GM23248 (cell line): ENCODE measurements at regions not wholly inside any gene's neighbourhood (a gene's known extent, or its start where the extent isn't known, plus 50 kb on each side); places are given as distances from the start of the nearest gene placed in this dataset.
"Not testable (repeated sequence)": the region's sequence is repeated elsewhere in the genome, so short reads cannot be mapped to it uniquely, and the experiment has no call there.

Experiments
- DNase-seq: peaks from one replicate; pipeline ENCODE4 v3.0.0-alpha.2; 2015
- H2AFZ ChIP-seq: fragments of 200-600 bp; sonication (generic); 2 replicates; pipeline ENCODE4 v1.6.1; 2016; ENCODE audit warnings: antibody characterized with exemption
- H3F3A ChIP-seq: fragments of 200-600 bp; sonication (generic); 2 replicates; pipeline ENCODE4 v1.6.1; 2016; ENCODE audit warnings: mild to moderate bottlenecking, antibody characterized with exemption, mixed run types; ENCODE audit not compliant: insufficient read depth
- H3K27ac ChIP-seq: fragments of 200-600 bp; sonication (generic); 2 replicates; pipeline ENCODE4 v1.5.1; 2016; ENCODE audit warnings: mild to moderate bottlenecking
- H3K27me3 ChIP-seq: fragments of 200-600 bp; sonication (generic); replicated peaks from 2 replicates; pipeline ENCODE4 v1.6.1; 2016; ENCODE audit warnings: mild to moderate bottlenecking; ENCODE audit not compliant: insufficient read depth
- H3K36me3 ChIP-seq: fragments of 200-600 bp; sonication (generic); 2 replicates; pipeline ENCODE4 v1.6.1; 2016; ENCODE audit warnings: low read depth, mild to moderate bottlenecking
- H3K4me1 ChIP-seq: fragments of 200-600 bp; sonication (generic); 2 replicates; pipeline ENCODE4 v1.6.1; 2016; ENCODE audit warnings: mild to moderate bottlenecking; ENCODE audit not compliant: insufficient read depth
- H3K4me2 ChIP-seq: fragments of 200-600 bp; sonication (generic); one replicate; pipeline ENCODE4 v1.6.1; 2016; ENCODE audit warnings: mild to moderate bottlenecking; ENCODE audit not compliant: unreplicated experiment
- H3K4me3 ChIP-seq: fragments of 200-600 bp; sonication (generic); 2 replicates; pipeline ENCODE4 v1.5.1; 2016; ENCODE audit warnings: mild to moderate bottlenecking
- H3K79me2 ChIP-seq: fragments of 200-600 bp; sonication (generic); 2 replicates; pipeline ENCODE4 v1.6.1; 2016; ENCODE audit warnings: mild to moderate bottlenecking; ENCODE audit not compliant: insufficient read depth
- H3K9ac ChIP-seq: fragments of 200-600 bp; sonication (generic); 2 replicates; pipeline ENCODE4 v1.6.1; 2016; ENCODE audit warnings: mild to moderate bottlenecking
- H3K9me2 ChIP-seq: fragments of 200-600 bp; sonication (generic); 2 replicates; pipeline ENCODE4 v1.6.1; 2016; ENCODE audit warnings: mixed run types, mild to moderate bottlenecking, moderate library complexity; ENCODE audit not compliant: insufficient read depth
- H3K9me3 ChIP-seq: fragments of 200-600 bp; sonication (generic); one replicate; pipeline ENCODE4 v1.6.1; 2017; ENCODE audit warnings: low read depth
- H4K20me1 ChIP-seq: fragments of 200-600 bp; sonication (generic); 2 replicates; pipeline ENCODE4 v1.6.0; 2016; ENCODE audit not compliant: insufficient read depth
- EZH2 ChIP-seq: fragments of 200-600 bp; sonication (generic); IDR thresholded peaks from 2 replicates; pipeline ENCODE4 v1.6.1; 2018; ENCODE audit warnings: antibody characterized with exemption, mild to moderate bottlenecking; ENCODE audit not compliant: insufficient read depth, poor library complexity, severe bottlenecking
- EZH2phosphoT487 ChIP-seq: fragments of 200-600 bp; sonication (generic); IDR thresholded peaks from 2 replicates; pipeline ENCODE4 v1.6.1; 2018; ENCODE audit warnings: antibody characterized with exemption, moderate library complexity, mild to moderate bottlenecking, low read depth; ENCODE audit not compliant: insufficient read depth
- WGBS, 2 experiments: methylation state at CpG; one replicate each; pipeline ENCODE4 v1.1.6; 2015 to 2017; ENCODE audit warnings: low lambda C conversion rate in 2 of 2, low coverage in 1 of 2; ENCODE audit errors: missing lambda C conversion rate in 2 of 2; 5-methylcytosine and 5-hydroxymethylcytosine counted together
- in situ Hi-C: fragments of 300-500 bp; cut with MboI; formaldehyde crosslinking; loops from 2 replicates; pipeline ENCODE4 v1.15.0; 2020

DNA sequence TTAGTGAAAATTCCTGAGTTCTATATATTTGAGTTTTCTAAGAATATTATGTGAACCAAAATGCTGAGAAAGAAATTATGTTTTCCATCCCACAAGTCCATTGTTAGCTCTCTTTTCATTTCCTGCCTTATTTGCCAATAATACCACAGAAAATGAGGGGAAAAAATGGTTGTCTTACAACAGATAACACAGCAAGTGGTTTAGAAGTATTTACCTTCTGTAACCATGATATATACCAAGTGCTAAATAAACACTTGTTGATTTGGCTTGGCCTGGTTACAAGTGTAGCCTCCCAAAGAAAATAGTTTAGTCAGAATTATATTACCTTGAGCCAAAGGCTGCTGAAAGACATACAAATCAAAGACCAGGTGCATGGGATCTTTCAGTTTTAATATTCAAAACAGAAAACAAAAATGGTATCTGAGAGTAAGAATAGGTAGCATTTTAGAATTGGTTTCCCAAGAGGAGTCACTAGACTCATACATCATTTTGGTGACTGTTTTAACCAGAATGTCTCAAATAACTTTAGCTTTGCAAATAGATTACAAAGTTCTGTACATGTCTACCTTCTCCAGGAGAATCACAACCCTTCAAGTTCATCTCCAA, 439.8 kb upstream of the DYNLRB2 start:
- Histone ChIP-seq H3K9ac (no peak overlapping the region), H2AFZ (no peak overlapping the region), H3K9me3 (no peaks in the 10 kb centered on the region), H3K27me3 (no peaks in the 10 kb centered on the region), H3K9me2 (no peaks in the 10 kb centered on the region), H4K20me1 (no peaks in the 10 kb centered on the region), H3K36me3 (no peaks in the 10 kb centered on the region), H3K27ac (no peak overlapping the region), H3K4me3 (no peak overlapping the region), H3F3A (0 out of 2 replicates have a peak, but pooled peaks cover 8% of the 10 kb centered on the region), H3K4me2 (no peak overlapping the region), H3K79me2 (no peaks in the 10 kb centered on the region), H3K4me1 (peaks cover 3% of the 10 kb centered on the region; the same call in 1 of the 2 replicates)
- no peak for TF ChIP-seq EZH2
- no peak for TF ChIP-seq EZH2phosphoT487
- DNase-seq: no peak
- in situ Hi-C loops: no loop called here

DNA sequence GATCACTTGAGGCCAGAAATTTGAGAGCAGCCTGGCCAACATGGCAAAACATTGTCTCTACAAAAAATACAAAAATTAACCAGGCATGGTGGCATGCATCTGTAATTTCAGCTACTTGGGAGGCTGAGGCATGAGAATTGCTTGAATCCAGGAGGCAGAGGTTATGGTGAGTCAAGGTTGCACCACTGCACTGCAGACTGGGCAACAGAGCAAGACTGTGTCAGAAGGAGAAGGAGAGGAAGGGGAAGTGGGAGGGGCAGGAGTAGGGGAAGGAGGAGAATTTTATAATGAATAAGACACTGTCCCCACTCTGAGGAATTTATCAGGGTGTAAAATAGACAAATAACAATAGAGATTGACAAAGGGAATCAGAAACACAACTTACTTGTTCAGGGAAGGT, 440.6 kb upstream of the DYNLRB2 start:
- in situ Hi-C loops: no loop called here

DNA sequence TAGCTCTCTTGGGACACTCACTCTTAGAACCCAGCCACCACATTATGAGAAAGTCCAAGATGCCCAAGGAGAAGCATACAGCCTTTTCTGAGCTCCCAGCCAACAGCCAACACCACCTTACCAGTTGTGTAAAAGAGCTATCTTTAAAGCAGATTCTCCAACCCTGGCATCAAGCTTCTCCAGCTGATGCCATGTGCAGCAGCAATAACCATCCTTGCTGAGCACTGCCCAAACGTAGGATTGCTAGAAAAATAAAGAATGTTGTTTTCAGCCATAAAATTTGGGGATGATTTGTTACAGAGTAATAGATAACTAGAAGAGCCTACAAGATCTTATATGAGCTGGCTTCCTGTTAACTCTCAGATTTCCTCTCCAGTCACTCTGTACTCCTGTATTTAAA, 443.7 kb upstream of the DYNLRB2 start:
- Histone ChIP-seq H2AFZ (no peak overlapping the region), H3F3A (no peaks in the 10 kb centered on the region), H3K9me3 (no peaks in the 10 kb centered on the region), H3K4me2 (no peak overlapping the region), H4K20me1 (no peaks in the 10 kb centered on the region), H3K9me2 (no peaks in the 10 kb centered on the region), H3K79me2 (no peaks in the 10 kb centered on the region), H3K27me3 (no peaks in the 10 kb centered on the region), H3K36me3 (no peaks in the 10 kb centered on the region), H3K4me3 (no peak overlapping the region), H3K4me1 (no peaks in the 10 kb centered on the region), H3K9ac (no peak overlapping the region), H3K27ac (no peak overlapping the region)
- WGBS, 2 experiments: 29 to 30% methylated on average over 1 of the region's 1 CpG
- no peak for TF ChIP-seq EZH2
- TF ChIP-seq EZH2phosphoT487: no peak
- in situ Hi-C loops: no loop called here
- DNase-seq: no peak

More for the DNA sequence above, 440.6 kb upstream of the DYNLRB2 start:
- no peak for DNase-seq
- no peak overlapping the region for H2AFZ ChIP-seq
- no peak overlapping the region for H3K27ac ChIP-seq
- H3K4me3 ChIP-seq: no peak overlapping the region
- TF ChIP-seq EZH2 (no peak), EZH2phosphoT487 (no peak)
- no peaks in the 10 kb centered on the region for H3K9me2 ChIP-seq
- no peaks in the 10 kb centered on the region for H4K20me1 ChIP-seq
- no peaks in the 10 kb centered on the region for H3K79me2 ChIP-seq
- no peaks in the 10 kb centered on the region for H3K36me3 ChIP-seq
- no peak overlapping the region for H3K4me2 ChIP-seq
- peaks cover 3% of the 10 kb centered on the region; the same call in 1 of the 2 replicates for H3K4me1 ChIP-seq
- 0 out of 2 replicates have a peak, but pooled peaks cover 4% of the 10 kb centered on the region for H3F3A ChIP-seq
- H3K9ac ChIP-seq: no peak overlapping the region
- no peaks in the 10 kb centered on the region for H3K9me3 ChIP-seq
- no peaks in the 10 kb centered on the region for H3K27me3 ChIP-seq

DNA sequence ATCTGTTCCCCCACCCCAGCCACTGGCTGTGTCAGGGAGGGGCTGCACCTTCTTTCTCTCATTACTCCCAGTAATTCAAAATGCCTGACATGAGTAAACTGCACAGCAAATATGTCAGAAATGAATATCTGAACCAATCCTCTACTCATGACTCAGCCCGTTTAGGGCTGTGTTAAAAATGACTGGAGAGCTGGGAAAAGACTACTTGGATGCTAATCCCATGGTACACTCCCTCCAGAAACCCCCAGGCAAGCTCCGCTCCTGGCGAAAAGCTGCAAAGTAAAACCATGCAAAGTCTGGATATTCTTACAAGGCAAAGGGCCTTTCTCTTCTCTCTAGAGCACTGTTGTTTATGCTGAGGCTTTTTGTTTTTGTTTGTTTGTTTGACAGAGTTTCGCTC, 448.1 kb upstream of the DYNLRB2 start:
- H3K9ac ChIP-seq: no peak overlapping the region
- no peak overlapping the region for H3K4me3 ChIP-seq
- no peaks in the 10 kb centered on the region for H3K9me2 ChIP-seq
- H3K79me2 ChIP-seq: no peaks in the 10 kb centered on the region
- WGBS, 2 experiments: 70 to 75% methylated on average over 4 of the region's 4 CpGs
- H3K36me3 ChIP-seq: no peaks in the 10 kb centered on the region
- H3K9me3 ChIP-seq: no peaks in the 10 kb centered on the region
- H4K20me1 ChIP-seq: no peaks in the 10 kb centered on the region
- in situ Hi-C loops: no loop called here
- no peak overlapping the region for H2AFZ ChIP-seq
- H3K4me2 ChIP-seq: no peak overlapping the region
- H3K4me1 ChIP-seq: no peaks in the 10 kb centered on the region
- H3F3A ChIP-seq: no peaks in the 10 kb centered on the region
- no peak for TF ChIP-seq EZH2
- TF ChIP-seq EZH2phosphoT487: no peak
- no peak overlapping the region for H3K27ac ChIP-seq
- no peaks in the 10 kb centered on the region for H3K27me3 ChIP-seq
- DNase-seq: peak; percentile 36

DNA sequence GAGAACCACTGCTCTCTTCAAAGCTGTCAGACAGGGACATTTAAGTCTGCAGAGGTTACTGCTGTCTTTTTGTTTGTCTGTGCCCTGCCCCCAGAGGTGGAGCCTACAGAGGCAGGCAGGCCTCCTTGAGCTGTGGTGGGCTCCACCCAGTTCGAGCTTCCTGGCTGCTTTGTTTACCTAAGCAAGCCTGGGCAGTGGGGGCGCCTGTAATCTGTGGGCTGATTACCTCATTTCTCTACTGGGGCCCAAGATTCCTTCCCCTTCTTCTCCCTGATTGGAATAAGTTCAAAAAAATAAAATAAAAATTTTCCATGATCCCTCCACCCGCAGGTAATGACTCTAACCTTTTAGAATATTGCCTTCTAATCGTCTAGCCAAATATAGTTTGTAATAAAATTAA, 449.3 kb upstream of the DYNLRB2 start:
- H3K36me3 ChIP-seq, in situ Hi-C loops, H3K9me2 ChIP-seq, H4K20me1 ChIP-seq, H3K79me2 ChIP-seq, H3K9ac ChIP-seq, H3K4me3 ChIP-seq, H3F3A ChIP-seq, H2AFZ ChIP-seq, H3K4me1 ChIP-seq, H3K27me3 ChIP-seq, H3K27ac ChIP-seq, H3K4me2 ChIP-seq, DNase-seq, H3K9me3 ChIP-seq: not testable (repeated sequence)
- WGBS, 2 experiments: 55 to 58% methylated on average over 4 of the region's 4 CpGs
